ENCODE measurements at regions not wholly inside any gene's neighbourhood (a gene's known extent, or its start where the extent isn't known, plus 50 kb on each side); places are given as distances from the start of the nearest gene placed in this dataset.

GRCh38 chr5:25484391-25484790 is 839.6 kb upstream of the CDH10 start:
- TF ChIP-seq CTCF (conservative IDR thresholded peaks at IDR 0.05 in 1 of 2, IDR thresholded peaks at IDR 0.05 in 1 of 2; ENCODE audit: low read depth in 1 of 2, low read length in 2 of 2) (no peak), EZH2 (IDR thresholded peaks at IDR 0.05; ENCODE audit: low read length, missing control alignments) (no peak)

Measured in fibroblast of lung (primary cell).